ENCODE measurements at regions not wholly inside any gene's neighbourhood (a gene's known extent, or its start where the extent isn't known, plus 50 kb on each side); places are given as distances from the start of the nearest gene placed in this dataset.

GRCh38 chr13:107650081-107650701 is 565.1 kb downstream of the LIG4 start:
- Histone ChIP-seq H3K9me3 (no peaks in the 10 kb centered on the region), H3K4me3 (no peak overlapping the region), H3K4me1 (no peaks in the 10 kb centered on the region), H3K36me3 (no peaks in the 10 kb centered on the region), H3K27me3 (no peaks in the 10 kb centered on the region), H3K27ac (replicated peaks in 1 of 4) (no peak overlapping the region)
- TF ChIP-seq, protein P1, sequence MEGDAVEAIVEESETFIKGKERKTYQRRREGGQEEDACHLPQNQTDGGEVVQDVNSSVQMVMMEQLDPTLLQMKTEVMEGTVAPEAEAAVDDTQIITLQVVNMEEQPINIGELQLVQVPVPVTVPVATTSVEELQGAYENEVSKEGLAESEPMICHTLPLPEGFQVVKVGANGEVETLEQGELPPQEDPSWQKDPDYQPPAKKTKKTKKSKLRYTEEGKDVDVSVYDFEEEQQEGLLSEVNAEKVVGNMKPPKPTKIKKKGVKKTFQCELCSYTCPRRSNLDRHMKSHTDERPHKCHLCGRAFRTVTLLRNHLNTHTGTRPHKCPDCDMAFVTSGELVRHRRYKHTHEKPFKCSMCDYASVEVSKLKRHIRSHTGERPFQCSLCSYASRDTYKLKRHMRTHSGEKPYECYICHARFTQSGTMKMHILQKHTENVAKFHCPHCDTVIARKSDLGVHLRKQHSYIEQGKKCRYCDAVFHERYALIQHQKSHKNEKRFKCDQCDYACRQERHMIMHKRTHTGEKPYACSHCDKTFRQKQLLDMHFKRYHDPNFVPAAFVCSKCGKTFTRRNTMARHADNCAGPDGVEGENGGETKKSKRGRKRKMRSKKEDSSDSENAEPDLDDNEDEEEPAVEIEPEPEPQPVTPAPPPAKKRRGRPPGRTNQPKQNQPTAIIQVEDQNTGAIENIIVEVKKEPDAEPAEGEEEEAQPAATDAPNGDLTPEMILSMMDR (IDR thresholded peaks at IDR 0.05): peak; percentile 33 to 50 (median 46)
- TF ChIP-seq POLR2AphosphoS5 (IDR thresholded peaks at IDR 0.05): no peak
- 25% methylated on average over 15 of the region's 15 CpGs for WGBS
- DNase-seq (ENCODE audit: extremely low spot score): no peak
- intact Hi-C loops (cut with DNase I): no loop called here

DNA sequence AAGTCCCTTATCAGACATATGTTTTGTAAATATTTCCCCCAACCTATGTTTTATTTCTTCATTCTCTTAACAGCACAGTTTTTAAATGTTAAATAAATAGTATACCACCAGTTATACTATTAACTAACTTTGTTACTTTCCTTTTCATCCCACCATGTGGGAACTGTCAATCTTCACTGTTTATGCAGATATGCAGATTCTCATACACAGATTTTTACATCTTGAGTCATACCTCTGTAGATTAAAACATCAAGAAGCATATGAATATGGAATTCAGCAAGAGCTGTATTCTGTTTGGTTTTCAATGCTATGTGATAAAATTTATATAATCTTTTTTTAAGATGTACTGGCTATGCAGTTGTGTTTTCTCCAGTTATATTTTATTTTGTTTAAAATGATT is 566.3 kb downstream of the LIG4 start:
- intact Hi-C loops (cut with DNase I): loop anchor here (10.0 kb wide), 1 partner anchor 434 kb away; no protein-coding TSS in a partner anchor
- H3K36me3 ChIP-seq: no peaks in the 10 kb centered on the region
- TF ChIP-seq POLR2AphosphoS5 (IDR thresholded peaks at IDR 0.05): no peak
- no peak for TF ChIP-seq POLR2A (IDR thresholded peaks at IDR 0.05; ENCODE audit: low read depth)
- TF ChIP-seq, protein P1 (IDR thresholded peaks at IDR 0.05): no peak
- no peak for TF ChIP-seq EP300 (IDR thresholded peaks at IDR 0.05)
- no peak overlapping the region for H3K27ac ChIP-seq (replicated peaks in 1 of 4)
- H3K4me1 ChIP-seq: no peaks in the 10 kb centered on the region
- H3K4me3 ChIP-seq: no peak overlapping the region
- no peaks in the 10 kb centered on the region for H3K27me3 ChIP-seq
- H3K9me3 ChIP-seq: no peaks in the 10 kb centered on the region
- DNase-seq (ENCODE audit: extremely low spot score): no peak

- TF ChIP-seq, protein P1 (IDR thresholded peaks at IDR 0.05): no peak
- TF ChIP-seq EP300 (IDR thresholded peaks at IDR 0.05): no peak
- TF ChIP-seq POLR2AphosphoS5 (IDR thresholded peaks at IDR 0.05): no peak
- no peak for TF ChIP-seq POLR2A (IDR thresholded peaks at IDR 0.05; ENCODE audit: low read depth)
- Histone ChIP-seq H3K36me3 (no peaks in the 10 kb centered on the region), H3K9me3 (no peaks in the 10 kb centered on the region), H3K4me1 (no peaks in the 10 kb centered on the region), H3K27ac (replicated peaks in 1 of 4) (no peak overlapping the region), H3K27me3 (peaks cover 0 to 4% (median 0%) of the 10 kb centered on the region in 4 donors), H3K4me3 (no peak overlapping the region)
- no peak for DNase-seq (ENCODE audit: extremely low spot score)
- 78% methylated on average over 4 of the region's 4 CpGs for WGBS
- intact Hi-C loops (cut with DNase I): loop anchor here (10.0 kb wide), 1 partner anchor 429 kb away; no protein-coding TSS in a partner anchor
These were observed 571.2 kb downstream of the LIG4 start for GRCh38 chr13:107644136-107644535.

DNA sequence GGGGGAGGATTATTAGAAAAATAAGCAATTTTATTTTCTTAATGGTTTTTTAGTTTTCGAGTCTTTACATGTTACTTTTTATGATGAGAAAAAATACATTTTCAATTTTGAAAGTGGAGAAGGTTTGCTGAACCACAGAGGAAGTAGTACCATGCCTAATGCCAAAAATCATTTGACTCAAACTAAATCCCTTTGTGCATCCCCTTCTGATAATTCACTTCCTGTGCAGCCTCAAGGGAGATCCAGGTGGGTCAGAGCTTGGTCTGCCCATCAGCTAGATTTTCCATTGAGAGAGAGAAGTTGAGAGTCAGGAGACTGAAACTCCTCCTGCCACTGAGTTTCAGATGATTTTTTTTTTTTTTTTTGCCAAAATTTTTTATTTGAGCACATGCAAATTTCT is 571.7 kb downstream of the LIG4 start:
- WGBS: 94% methylated on average over 1 of the region's 1 CpG
- intact Hi-C loops (cut with DNase I): loop anchor here (10.0 kb wide), 1 partner anchor 429 kb away; no protein-coding TSS in a partner anchor
- no peaks in the 10 kb centered on the region for H3K36me3 ChIP-seq
- H3K9me3 ChIP-seq: no peaks in the 10 kb centered on the region
- H3K27me3 ChIP-seq: peaks cover 0 to 4% (median 0%) of the 10 kb centered on the region in 4 donors
- TF ChIP-seq POLR2A (IDR thresholded peaks at IDR 0.05; ENCODE audit: low read depth): no peak
- TF ChIP-seq POLR2AphosphoS5 (IDR thresholded peaks at IDR 0.05): no peak
- TF ChIP-seq EP300 (IDR thresholded peaks at IDR 0.05): no peak
- TF ChIP-seq, protein P1 (IDR thresholded peaks at IDR 0.05): no peak
- H3K4me3 ChIP-seq: no peak overlapping the region
- H3K4me1 ChIP-seq: no peaks in the 10 kb centered on the region
- no peak overlapping the region for H3K27ac ChIP-seq (replicated peaks in 1 of 4)
- no peak for DNase-seq (ENCODE audit: extremely low spot score)

DNA sequence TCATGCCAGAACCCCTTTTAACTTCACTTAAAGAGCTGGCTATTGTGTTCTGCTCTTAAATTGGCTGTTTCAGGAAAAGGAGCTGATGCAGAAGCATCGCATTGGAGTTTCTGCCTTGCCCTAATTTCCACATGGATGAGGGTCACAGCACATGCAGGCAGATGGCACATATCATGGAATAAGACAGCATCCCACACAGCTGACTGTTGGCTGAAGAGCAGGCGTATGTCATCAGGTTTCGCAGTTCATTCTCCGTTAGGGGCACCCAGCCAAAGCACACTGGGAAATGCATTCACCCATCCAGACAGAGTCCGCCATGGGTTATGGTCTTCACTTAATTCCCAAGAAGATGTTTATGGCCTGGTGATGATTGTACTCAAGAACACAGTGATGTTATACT is 572.5 kb downstream of the LIG4 start:
- Histone ChIP-seq H3K36me3 (no peaks in the 10 kb centered on the region), H3K9me3 (no peaks in the 10 kb centered on the region), H3K4me1 (no peaks in the 10 kb centered on the region), H3K4me3 (no peak overlapping the region), H3K27me3 (peaks cover 0 to 4% (median 0%) of the 10 kb centered on the region in 4 donors), H3K27ac (replicated peaks in 1 of 4) (no peak overlapping the region)
- TF ChIP-seq, protein P1 (IDR thresholded peaks at IDR 0.05): no peak
- no peak for TF ChIP-seq EP300 (IDR thresholded peaks at IDR 0.05)
- TF ChIP-seq POLR2A (IDR thresholded peaks at IDR 0.05; ENCODE audit: low read depth): no peak
- TF ChIP-seq POLR2AphosphoS5 (IDR thresholded peaks at IDR 0.05): no peak
- DNase-seq (ENCODE audit: extremely low spot score): no peak
- WGBS: 73% methylated on average over 5 of the region's 5 CpGs
- intact Hi-C loops (cut with DNase I): loop anchor here (10.0 kb wide), 1 partner anchor 428 kb away; no protein-coding TSS in a partner anchor
